Trophoblast cell (in vitro differentiated cells and primary cell): ENCODE measurements at regions not wholly inside any gene's neighbourhood (a gene's known extent, or its start where the extent isn't known, plus 50 kb on each side); places are given as distances from the start of the nearest gene placed in this dataset.
A peak's percentile ranks its signal among the peaks of the same experiment; 100 is the strongest.

Experiments used
- DNase-seq, 2 donors: peaks; one replicate each; pipeline ENCODE4 v3.0.0-alpha.2; 2016
- H2AFZ ChIP-seq: 2 replicates; pipeline ENCODE4 v1.6.1; 2013; ENCODE audit warnings: low read length, moderate library complexity, mild to moderate bottlenecking; ENCODE audit not compliant: insufficient read depth, poor library complexity
- H2AK5ac ChIP-seq: 2 replicates; pipeline ENCODE4 v1.6.1; 2013; ENCODE audit warnings: mild to moderate bottlenecking, low read length
- H2BK120ac ChIP-seq: 2 replicates; pipeline ENCODE4 v1.6.1; 2013; ENCODE audit warnings: low read length, mild to moderate bottlenecking, moderate library complexity; ENCODE audit not compliant: insufficient read depth, poor library complexity
- H2BK12ac ChIP-seq: 2 replicates; pipeline ENCODE4 v1.6.1; 2013; ENCODE audit warnings: mild to moderate bottlenecking, low read length, moderate library complexity
- H2BK5ac ChIP-seq: 2 replicates; pipeline ENCODE4 v1.6.1; 2013; ENCODE audit warnings: low read length, low read depth, moderate library complexity, mild to moderate bottlenecking; ENCODE audit not compliant: poor library complexity
- H3K14ac ChIP-seq: 2 replicates; pipeline ENCODE4 v1.6.1; 2013; ENCODE audit warnings: mild to moderate bottlenecking, low read length
- H3K18ac ChIP-seq: 2 replicates; pipeline ENCODE4 v1.6.1; 2013; ENCODE audit warnings: mild to moderate bottlenecking, low read length
- H3K23ac ChIP-seq: 2 replicates; pipeline ENCODE4 v1.6.1; 2013; ENCODE audit warnings: low read length
- H3K27ac ChIP-seq: 2 replicates; pipeline ENCODE4 v1.5.1; 2013; ENCODE audit warnings: low read depth, mild to moderate bottlenecking, inconsistent platforms, low read length, moderate library complexity
- H3K27me3 ChIP-seq: 2 replicates; pipeline ENCODE4 v1.6.1; 2013; ENCODE audit warnings: inconsistent platforms, mild to moderate bottlenecking, low read length, moderate library complexity; ENCODE audit not compliant: insufficient read depth
- H3K36me3 ChIP-seq, 2 experiments: 1 replicate in 1 of 2; 2 replicates in 1 of 2; pipeline ENCODE4 v1.6.1; 2013; ENCODE audit warnings: low read length in 2 of 2, mild to moderate bottlenecking in 2 of 2, moderate library complexity in 1 of 2; ENCODE audit not compliant: insufficient read depth in 2 of 2, control insufficient read depth in 1 of 2
- H3K4ac ChIP-seq: 2 replicates; pipeline ENCODE4 v1.6.1; 2013; ENCODE audit warnings: low read depth, mild to moderate bottlenecking, low read length, moderate library complexity
- H3K4me1 ChIP-seq, 2 experiments: 1 replicate in 1 of 2; 2 replicates in 1 of 2; pipeline ENCODE4 v1.6.1; 2013; ENCODE audit warnings: low read length in 2 of 2, mild to moderate bottlenecking in 2 of 2, moderate library complexity in 1 of 2; ENCODE audit not compliant: insufficient read depth in 2 of 2, control insufficient read depth in 1 of 2
- H3K4me2 ChIP-seq: 2 replicates; pipeline ENCODE4 v1.6.1; 2013; ENCODE audit warnings: inconsistent platforms, mild to moderate bottlenecking, low read length, moderate library complexity
- H3K4me3 ChIP-seq: 2 replicates; pipeline ENCODE4 v1.5.1; 2013; ENCODE audit warnings: mild to moderate bottlenecking, low read depth, low read length, inconsistent platforms
- H3K79me1 ChIP-seq: one replicate; pipeline ENCODE4 v1.6.1; 2013; ENCODE audit warnings: low read length
- H3K79me2 ChIP-seq: 2 replicates; pipeline ENCODE4 v1.6.1; 2013; ENCODE audit warnings: low read length, mild to moderate bottlenecking; ENCODE audit not compliant: control insufficient read depth, insufficient read depth, poor library complexity
- H3K9ac ChIP-seq: 2 replicates; pipeline ENCODE4 v1.6.1; 2013; ENCODE audit warnings: mild to moderate bottlenecking, low read length
- H3K9me3 ChIP-seq: 2 replicates; pipeline ENCODE4 v1.6.1; 2013; ENCODE audit warnings: low read depth, mild to moderate bottlenecking, control low read depth, inconsistent platforms, low read length; ENCODE audit not compliant: insufficient read depth
- H4K12ac ChIP-seq: 2 replicates; pipeline ENCODE4 v1.6.1; 2013; ENCODE audit warnings: low read depth, mild to moderate bottlenecking, low read length, moderate library complexity
- H4K8ac ChIP-seq: 2 replicates; pipeline ENCODE4 v1.6.1; 2013; ENCODE audit warnings: low read depth, mild to moderate bottlenecking, low read length, moderate library complexity
- H4K91ac ChIP-seq: one replicate; pipeline ENCODE4 v1.6.1; 2013; ENCODE audit warnings: low read depth, mild to moderate bottlenecking, low read length, moderate library complexity
- WGBS: extraction: QIAGEN DNeasy Blood & Tissue Kit; methylation state at CpG from one replicate; pipeline ENCODE4 v1.1.7; 2013; ENCODE audit warnings: missing lambda C conversion rate; ENCODE audit not compliant: insufficient read length, insufficient coverage; ENCODE audit errors: extremely low coverage; 5-methylcytosine and 5-hydroxymethylcytosine counted together

- Histone ChIP-seq H2AK5ac (no peak overlapping the region), H3K14ac (no peak overlapping the region), H3K4me3 (no peak overlapping the region), H3K79me1 (peaks cover 5% of the 10 kb centered on the region), H3K23ac (no peak overlapping the region), H3K27ac (peak overlapping the region; percentile 59), H2BK5ac (no peak overlapping the region), H3K18ac (no peak overlapping the region), H3K79me2 (no peaks in the 10 kb centered on the region), H4K8ac (no peak overlapping the region), H3K27me3 (no peaks in the 10 kb centered on the region), H4K12ac (no peak overlapping the region), H2BK120ac (no peak overlapping the region), H4K91ac (no peak overlapping the region), H3K9me3 (no peaks in the 10 kb centered on the region), H3K4ac (no peak overlapping the region), H3K9ac (no peak overlapping the region), H3K4me2 (no peak overlapping the region), H3K36me3 (no peaks in the 10 kb centered on the region), H2BK12ac (no peak overlapping the region), H2AFZ (no peak overlapping the region), H3K4me1 (peaks cover 4% of the 10 kb centered on the region in 2 experiments)
- no CpG with 5 or more reads among the region's 4 CpGs for WGBS
- no peak for DNase-seq
Observed at GRCh38 chr5:106094204-106094607, 1576.5 kb downstream of the EFNA5 start.

- Histone ChIP-seq H4K8ac (no peak overlapping the region), H2BK5ac (peak overlapping the region; percentile 84), H2BK120ac (peak overlapping the region; percentile 85), H3K9me3 (no peaks in the 10 kb centered on the region), H3K9ac (no peak overlapping the region), H3K4me2 (no peak overlapping the region), H3K79me1 (peaks cover 5% of the 10 kb centered on the region), H3K4ac (peak overlapping the region; percentile 27), H3K23ac (no peak overlapping the region), H2AK5ac (no peak overlapping the region), H3K18ac (no peak overlapping the region), H3K27me3 (no peaks in the 10 kb centered on the region), H3K27ac (peak overlapping the region; percentile 69), H3K36me3 (no peaks in the 10 kb centered on the region), H3K4me1 (peaks cover 4% of the 10 kb centered on the region in 2 experiments), H3K4me3 (no peak overlapping the region), H4K91ac (peak overlapping the region; percentile 43), H2AFZ (no peak overlapping the region), H3K14ac (peak overlapping the region; percentile 8), H2BK12ac (peak overlapping the region; percentile 79), H3K79me2 (no peaks in the 10 kb centered on the region), H4K12ac (no peak overlapping the region)
- no peak for DNase-seq
- no CpG with 5 or more reads among the region's 1 CpG for WGBS
Observed at GRCh38 chr5:106093134-106093533, 1577.6 kb downstream of the EFNA5 start.

GRCh38 chr5:106092455-106092854 is 1578.3 kb downstream of the EFNA5 start:
- no peak overlapping the region for H2AK5ac ChIP-seq
- no peak overlapping the region for H3K4me3 ChIP-seq
- no peaks in the 10 kb centered on the region for H3K9me3 ChIP-seq
- H3K4ac ChIP-seq, result no peak overlapping the region
- no peak overlapping the region for H2BK5ac ChIP-seq
- H3K27ac ChIP-seq, result no peak overlapping the region
- no peak overlapping the region for H3K18ac ChIP-seq
- no CpG with 5 or more reads among the region's 1 CpG for WGBS
- H3K79me1 ChIP-seq, result peaks cover 5% of the 10 kb centered on the region
- H4K8ac ChIP-seq, result no peak overlapping the region
- H4K91ac ChIP-seq, result no peak overlapping the region
- peak overlapping the region; percentile 24 for H2BK120ac ChIP-seq
- H3K14ac ChIP-seq, result no peak overlapping the region
- H3K36me3 ChIP-seq, result no peaks in the 10 kb centered on the region
- no peak overlapping the region for H3K23ac ChIP-seq
- no peak overlapping the region for H4K12ac ChIP-seq
- DNase-seq, result no peak
- peaks cover 4% of the 10 kb centered on the region in 2 experiments for H3K4me1 ChIP-seq
- H3K79me2 ChIP-seq, result no peaks in the 10 kb centered on the region
- H3K4me2 ChIP-seq, result no peak overlapping the region
- H3K27me3 ChIP-seq, result no peaks in the 10 kb centered on the region
- peak overlapping the region; percentile 61 for H2BK12ac ChIP-seq
- H2AFZ ChIP-seq, result no peak overlapping the region
- H3K9ac ChIP-seq, result no peak overlapping the region

DNA sequence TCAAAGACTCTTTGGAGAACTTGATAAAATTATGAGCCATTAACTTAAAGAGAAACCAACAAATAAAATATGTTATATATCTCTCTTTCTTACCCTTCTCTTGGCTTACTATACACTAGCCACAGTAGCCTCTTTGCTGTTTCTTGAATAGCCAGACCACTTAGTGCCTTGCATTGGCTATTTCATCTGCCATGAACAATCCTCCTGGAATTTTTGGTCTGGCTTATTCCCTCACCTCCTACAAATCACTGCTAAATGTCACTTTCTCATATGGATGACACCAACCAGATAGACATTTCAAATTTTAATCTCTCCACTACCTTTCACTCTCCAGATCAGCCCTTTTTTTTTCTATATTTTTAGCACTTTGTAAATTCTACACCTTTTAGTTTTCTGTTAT is 1581.7 kb downstream of the EFNA5 start:
- Histone ChIP-seq H2BK120ac (no peak overlapping the region), H3K4me1 (peaks cover 4% of the 10 kb centered on the region in 2 experiments), H4K8ac (no peak overlapping the region), H3K9me3 (no peaks in the 10 kb centered on the region), H3K4me3 (no peak overlapping the region), H3K27me3 (no peaks in the 10 kb centered on the region), H2BK12ac (no peak overlapping the region), H3K9ac (no peak overlapping the region), H3K27ac (no peak overlapping the region), H3K14ac (no peak overlapping the region), H3K36me3 (no peaks in the 10 kb centered on the region), H3K79me2 (no peaks in the 10 kb centered on the region), H4K91ac (no peak overlapping the region), H2AK5ac (no peak overlapping the region), H2BK5ac (no peak overlapping the region), H3K23ac (no peak overlapping the region), H3K18ac (no peak overlapping the region), H4K12ac (no peak overlapping the region), H3K4me2 (no peak overlapping the region), H3K4ac (no peak overlapping the region), H2AFZ (no peak overlapping the region), H3K79me1 (peaks cover 5% of the 10 kb centered on the region)
- no peak for DNase-seq
